Panc1 (cell line): ENCODE measurements at regions not wholly inside any gene's neighbourhood (a gene's known extent, or its start where the extent isn't known, plus 50 kb on each side); places are given as distances from the start of the nearest gene placed in this dataset.

Source experiments
- ATAC-seq: fragments of 200-7000 bp; cut with Tn5 transposase; 2 replicates; pipeline ENCODE4 v1.9.1; 2020; ENCODE audit warnings: mild to moderate bottlenecking, moderate library complexity
- BruUV-seq: library from RNA; stranded (reverse); fragments of 400-500 nt; replicated peaks from 2 replicates; lab custom pipeline; 2021; lab: Mats Ljungman, UMichigan
- CTCF ChIA-PET: fragments of 300-600 bp; sonication (Branson Sonifier 250); formaldehyde crosslinking; loops from one replicate; lab custom pipeline; 2022; ENCODE audit warnings: antibody characterized with exemption; lab: Charles Lee
- POLR2A ChIA-PET: fragments of 300-600 bp; sonication (Branson Sonifier 250); formaldehyde crosslinking; loops from one replicate; lab custom pipeline; 2022; ENCODE audit warnings: antibody characterized with exemption; lab: Charles Lee
- DNase-seq: peaks from one replicate; pipeline ENCODE4 v3.0.0-alpha.2; 2010; ENCODE audit warnings: low read depth, low spot score
- H3K27ac ChIP-seq: 2 replicates; pipeline ENCODE4 v1.5.1; 2011; ENCODE audit warnings: mild to moderate bottlenecking, low read length, inconsistent platforms
- H3K27me3 ChIP-seq: fragments of 200-500 bp; sonication (Bioruptor generic); 2 replicates; pipeline ENCODE4 v1.6.0; 2014; ENCODE audit warnings: low read length, inconsistent platforms; ENCODE audit not compliant: control insufficient read depth, insufficient read depth
- H3K36me3 ChIP-seq: fragments of 200-500 bp; sonication (Bioruptor generic); 2 replicates; pipeline ENCODE4 v1.5.1; 2014; ENCODE audit warnings: inconsistent platforms, mild to moderate bottlenecking, low read length, moderate library complexity; ENCODE audit not compliant: control insufficient read depth, insufficient read depth
- H3K4me1 ChIP-seq: 2 replicates; pipeline ENCODE4 v1.5.1; 2011; ENCODE audit warnings: inconsistent platforms, mild to moderate bottlenecking, low read length, moderate library complexity; ENCODE audit not compliant: control insufficient read depth, insufficient read depth
- H3K4me3 ChIP-seq, 2 experiments: 2 replicates each; pipeline ENCODE4 v1.5.1; 2011 to 2012; ENCODE audit warnings: low read depth in 2 of 2, low read length in 2 of 2, mild to moderate bottlenecking in 2 of 2, inconsistent platforms in 1 of 2, moderate library complexity in 1 of 2
- H3K9me3 ChIP-seq: fragments of 200-500 bp; sonication (Bioruptor generic); 2 replicates; pipeline ENCODE4 v1.5.1; 2014; ENCODE audit warnings: low read depth, mild to moderate bottlenecking, inconsistent platforms, low read length, moderate library complexity; ENCODE audit not compliant: control insufficient read depth, insufficient read depth
- POLR2AphosphoS5 ChIP-seq: IDR thresholded peaks from 2 replicates; pipeline ENCODE4 v1.6.1; 2012; ENCODE audit warnings: mild to moderate bottlenecking, low read depth, low read length, moderate library complexity
- REST ChIP-seq, 2 experiments: IDR thresholded peaks; 2 replicates each; pipeline ENCODE4 v1.6.1; 2011 to 2012; ENCODE audit warnings: low read depth in 2 of 2, control low read depth in 1 of 2, low read length in 1 of 2, mild to moderate bottlenecking in 1 of 2, moderate library complexity in 1 of 2; ENCODE audit not compliant: insufficient read depth in 1 of 2
- SIN3A ChIP-seq: IDR thresholded peaks from 2 replicates; pipeline ENCODE4 v1.6.1; 2012; ENCODE audit warnings: low read depth, mild to moderate bottlenecking, low read length, moderate library complexity, borderline replicate concordance; ENCODE audit not compliant: insufficient read depth
- TCF7L2 ChIP-seq: IDR thresholded peaks from 2 replicates; pipeline ENCODE4 v1.6.1; 2011; ENCODE audit warnings: mild to moderate bottlenecking, low read depth, low read length, inconsistent platforms
- in situ Hi-C: cut with HindIII; loops from 2 replicates; pipeline ENCODE4 v1.10.0; 2016; ENCODE audit warnings: low sequenced_read_pairs, low pct_unique_long_range_greater_than_20kb
- intact Hi-C: fragments of 100-400 bp; cut with micrococcal nuclease; formaldehyde crosslinking; loops from one replicate; pipeline ENCODE4 v1.10.0; 2022; ENCODE audit not compliant: unreplicated experiment
- TF ChIP-seq, protein P1 (sequence below): fragments of 450-650 bp; IDR thresholded peaks from 2 replicates; pipeline ENCODE4 v1.5.1; 2017; ENCODE audit warnings: mild to moderate bottlenecking

GRCh38 chr14:31945701-31946100 lies 131.4 kb upstream of the ARHGAP5 start:
- H3K4me1 ChIP-seq: no peaks in the 10 kb centered on the region
- H3K27ac ChIP-seq: no peak overlapping the region
- intact Hi-C loops: no loop called here
- CTCF ChIA-PET: no interaction called here
- H3K4me3 ChIP-seq: no peak overlapping the region
- in situ Hi-C loops: no loop called here
- no peaks in the 10 kb centered on the region for H3K27me3 ChIP-seq
- no peaks in the 10 kb centered on the region for H3K36me3 ChIP-seq
- DNase-seq (no peak), ATAC-seq (no peak)
- no peak for TF ChIP-seq SIN3A
- no peak for TF ChIP-seq REST (IDR thresholded peaks at IDR 0.05; ENCODE audit: insufficient read depth in 1 of 2, low read depth in 2 of 2, low read length in 1 of 2)
- no peak for TF ChIP-seq POLR2AphosphoS5
- TF ChIP-seq TCF7L2: no peak
- TF ChIP-seq, protein P1, sequence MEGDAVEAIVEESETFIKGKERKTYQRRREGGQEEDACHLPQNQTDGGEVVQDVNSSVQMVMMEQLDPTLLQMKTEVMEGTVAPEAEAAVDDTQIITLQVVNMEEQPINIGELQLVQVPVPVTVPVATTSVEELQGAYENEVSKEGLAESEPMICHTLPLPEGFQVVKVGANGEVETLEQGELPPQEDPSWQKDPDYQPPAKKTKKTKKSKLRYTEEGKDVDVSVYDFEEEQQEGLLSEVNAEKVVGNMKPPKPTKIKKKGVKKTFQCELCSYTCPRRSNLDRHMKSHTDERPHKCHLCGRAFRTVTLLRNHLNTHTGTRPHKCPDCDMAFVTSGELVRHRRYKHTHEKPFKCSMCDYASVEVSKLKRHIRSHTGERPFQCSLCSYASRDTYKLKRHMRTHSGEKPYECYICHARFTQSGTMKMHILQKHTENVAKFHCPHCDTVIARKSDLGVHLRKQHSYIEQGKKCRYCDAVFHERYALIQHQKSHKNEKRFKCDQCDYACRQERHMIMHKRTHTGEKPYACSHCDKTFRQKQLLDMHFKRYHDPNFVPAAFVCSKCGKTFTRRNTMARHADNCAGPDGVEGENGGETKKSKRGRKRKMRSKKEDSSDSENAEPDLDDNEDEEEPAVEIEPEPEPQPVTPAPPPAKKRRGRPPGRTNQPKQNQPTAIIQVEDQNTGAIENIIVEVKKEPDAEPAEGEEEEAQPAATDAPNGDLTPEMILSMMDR: no peak
- no TSS peak for BruUV-seq
- POLR2A ChIA-PET: no interaction called here
- no peaks in the 10 kb centered on the region for H3K9me3 ChIP-seq

- Histone ChIP-seq H3K9me3 (no peaks in the 10 kb centered on the region), H3K4me1 (no peaks in the 10 kb centered on the region), H3K27ac (no peak overlapping the region), H3K27me3 (no peaks in the 10 kb centered on the region), H3K4me3 (no peak overlapping the region), H3K36me3 (no peaks in the 10 kb centered on the region)
- intact Hi-C loops: no loop called here
- in situ Hi-C loops: no loop called here
- CTCF ChIA-PET: no interaction called here
- POLR2A ChIA-PET: no interaction called here
- no TSS peak for BruUV-seq
- ATAC-seq: no peak
- TF ChIP-seq TCF7L2: no peak
- TF ChIP-seq REST (IDR thresholded peaks at IDR 0.05; ENCODE audit: insufficient read depth in 1 of 2, low read depth in 2 of 2, low read length in 1 of 2): no peak
- TF ChIP-seq, protein P1: no peak
- no peak for TF ChIP-seq POLR2AphosphoS5
- no peak for TF ChIP-seq SIN3A
- no peak for DNase-seq
These were observed 130.0 kb upstream of the ARHGAP5 start for GRCh38 chr14:31947076-31947475.
